HCT116 (cell line): ENCODE measurements at regions not wholly inside any gene's neighbourhood (a gene's known extent, or its start where the extent isn't known, plus 50 kb on each side); places are given as distances from the start of the nearest gene placed in this dataset.

Experiments used
- ATAC-seq: fragments of 200-7000 bp; cut with Tn5 transposase; 2 replicates; pipeline ENCODE4 v1.9.1; 2020; ENCODE audit warnings: mild to moderate bottlenecking, moderate library complexity
- BruUV-seq: library from RNA; stranded (reverse); fragments of 400-500 nt; replicated peaks from 2 replicates; lab custom pipeline; 2021; lab: Mats Ljungman, UMichigan
- CTCF ChIA-PET: fragments of 300-600 bp; sonication (Branson Sonifier 250); formaldehyde crosslinking; loops from one replicate; lab custom pipeline; 2021; ENCODE audit warnings: antibody characterized with exemption; lab: Charles Lee
- POLR2A ChIA-PET: fragments of 300-600, 350-600 bp; sonication (Branson Sonifier 250); formaldehyde crosslinking; loops from one replicate; lab custom pipeline; 2021; ENCODE audit warnings: antibody characterized with exemption; lab: Charles Lee
- RAD21 ChIA-PET, 2 experiments: fragments of 300-600 bp; sonication (Branson Sonifier 250); formaldehyde crosslinking; loops; one replicate each; lab custom pipeline; 2023; ENCODE audit warnings: low total read pairs in 2 of 2; ENCODE audit not compliant: uncharacterized antibody in 2 of 2, unreplicated experiment in 2 of 2, low non-redundant PET in 1 of 2; lab: Charles Lee
- DNase-seq: peaks from one replicate; pipeline ENCODE4 v3.0.0-alpha.2; 2010; ENCODE audit warnings: low read depth, low spot score
- H2AFZ ChIP-seq: fragments of 200-600 bp; shearing (Covaris generic), sonication (generic); 2 replicates; pipeline ENCODE4 v1.6.1; 2017; ENCODE audit warnings: low read depth, mixed run types, mixed read lengths, antibody characterized with exemption, low read length; ENCODE audit not compliant: poor library complexity, severe bottlenecking
- H3K27ac ChIP-seq: 2 replicates; pipeline ENCODE4 v1.5.1; 2012; ENCODE audit warnings: low read depth, low read length
- H3K27me3 ChIP-seq: fragments of 200-600 bp; sonication (generic); 2 replicates; pipeline ENCODE4 v1.6.1; 2016; ENCODE audit warnings: mixed run types, low read length, mixed read lengths; ENCODE audit not compliant: insufficient read depth
- H3K36me3 ChIP-seq, 2 experiments: fragments of 200-500 bp in 1 of 2; fragments of 200-600 bp in 1 of 2; sonication (Bioruptor generic) in 1 of 2; sonication (generic) in 1 of 2; 2 replicates each; pipeline versions ENCODE4 v1.5.1 to v1.6.1; 2014 to 2016; ENCODE audit warnings: low read length in 2 of 2, inconsistent platforms in 1 of 2, mixed read lengths in 1 of 2, mixed run types in 1 of 2; ENCODE audit not compliant: insufficient read depth in 2 of 2, control insufficient read depth in 1 of 2
- H3K4me1 ChIP-seq, 2 experiments: fragments of 200-600 bp in 1 of 2; sonication (generic) in 1 of 2; 2 replicates each; pipeline versions ENCODE4 v1.5.1 to v1.6.1; 2012 to 2017; ENCODE audit warnings: low read length in 2 of 2, inconsistent platforms in 1 of 2, mild to moderate bottlenecking in 1 of 2, mixed read lengths in 1 of 2, mixed run types in 1 of 2, moderate library complexity in 1 of 2; ENCODE audit not compliant: insufficient read depth in 2 of 2, control insufficient read depth in 1 of 2
- H3K4me2 ChIP-seq: fragments of 200-600 bp; sonication (generic); 2 replicates; pipeline ENCODE4 v1.6.1; 2017; ENCODE audit warnings: mixed run types, low read length, mixed read lengths
- H3K4me3 ChIP-seq, 2 experiments: fragments of 200-600 bp in 1 of 2; sonication (generic) in 1 of 2; replicated peaks in 1 of 2; 2 replicates each; pipeline ENCODE4 v1.5.1; 2011 to 2016; ENCODE audit warnings: low read length in 2 of 2, control low read depth in 1 of 2, low read depth in 1 of 2, mild to moderate bottlenecking in 1 of 2, mixed read lengths in 1 of 2, mixed run types in 1 of 2
- H3K79me2 ChIP-seq: fragments of 200-600 bp; sonication (generic); 2 replicates; pipeline ENCODE4 v1.6.1; 2017; ENCODE audit warnings: mild to moderate bottlenecking, mixed run types, low read length, moderate library complexity, mixed read lengths; ENCODE audit not compliant: insufficient read depth
- H3K9ac ChIP-seq: fragments of 200-600 bp; sonication (generic); 2 replicates; pipeline ENCODE4 v1.6.1; 2016; ENCODE audit warnings: low read length, mixed read lengths
- H3K9me2 ChIP-seq: fragments of 200-600 bp; sonication (generic), shearing (Covaris generic); 2 replicates; pipeline ENCODE4 v1.6.1; 2017; ENCODE audit warnings: mixed run types, mild to moderate bottlenecking, moderate library complexity; ENCODE audit not compliant: insufficient read depth
- H3K9me3 ChIP-seq, 2 experiments: fragments of 200-500 bp in 1 of 2; fragments of 200-600 bp in 1 of 2; sonication (Bioruptor generic) in 1 of 2; sonication (generic) in 1 of 2; 2 replicates each; pipeline ENCODE4 v1.6.1; 2014 to 2017; ENCODE audit warnings: low read length in 2 of 2, mixed read lengths in 2 of 2, inconsistent platforms in 1 of 2, low read depth in 1 of 2, mild to moderate bottlenecking in 1 of 2, mixed run types in 1 of 2, moderate library complexity in 1 of 2; ENCODE audit not compliant: control insufficient read depth in 1 of 2, insufficient read depth in 1 of 2
- H4K20me1 ChIP-seq: fragments of 200-600 bp; sonication (generic), shearing (Covaris generic); 2 replicates; pipeline ENCODE4 v1.6.1; 2017; ENCODE audit warnings: mixed run types, mild to moderate bottlenecking, moderate library complexity; ENCODE audit not compliant: insufficient read depth
- ATF3 ChIP-seq: IDR thresholded peaks from 2 replicates; pipeline ENCODE4 v1.6.1; 2012
- CBX3 ChIP-seq: IDR thresholded peaks from 2 replicates; pipeline ENCODE4 v1.6.1; 2012; ENCODE audit warnings: low read depth
- EGR1 ChIP-seq: IDR thresholded peaks from 2 replicates; pipeline ENCODE4 v1.6.1; 2012; ENCODE audit warnings: low read depth
- EZH2phosphoT487 ChIP-seq: fragments of 200-600 bp; IDR thresholded peaks from 2 replicates; pipeline ENCODE4 v1.6.1; 2018; ENCODE audit warnings: antibody characterized with exemption, borderline replicate concordance
- FOSL1 ChIP-seq: IDR thresholded peaks from 2 replicates; pipeline ENCODE4 v1.6.1; 2012; ENCODE audit warnings: low read depth
- POLR2A ChIP-seq: IDR thresholded peaks from 2 replicates; pipeline ENCODE4 v1.7.0; 2011; ENCODE audit warnings: borderline replicate concordance; ENCODE audit not compliant: insufficient read depth, insufficient read length; ENCODE audit errors: extremely low read depth
- RAD21 ChIP-seq: IDR thresholded peaks from 2 replicates; pipeline ENCODE4 v1.6.1; 2012; ENCODE audit warnings: low read depth, mild to moderate bottlenecking
- SIN3A ChIP-seq: IDR thresholded peaks from 2 replicates; pipeline ENCODE4 v1.6.1; 2012; ENCODE audit warnings: low read depth
- SRF ChIP-seq: IDR thresholded peaks from 2 replicates; pipeline ENCODE4 v1.6.1; 2012; ENCODE audit warnings: low read depth
- ZFX ChIP-seq: fragments of 450-650 bp; IDR thresholded peaks from 2 replicates; pipeline ENCODE4 v1.6.1; 2017
- intact Hi-C: fragments of 100-400 bp; cut with micrococcal nuclease; formaldehyde crosslinking; loops from 2 replicates; pipeline ENCODE4 v1.10.0; 2022
- TF ChIP-seq, protein P1 (sequence below): IDR thresholded peaks from 2 replicates; pipeline ENCODE4 v1.6.1; 2012; ENCODE audit warnings: low read depth

- no peak for ATAC-seq
Observed at GRCh38 chr3:174769171-174769570, 90.0 kb upstream of the NAALADL2 start.

More at GRCh38 chr3:174769171-174769570, 90.0 kb upstream of the NAALADL2 start:
- RAD21 ChIA-PET = no interaction called here
- CTCF ChIA-PET = no interaction called here
- no peak for DNase-seq
- no peak for TF ChIP-seq POLR2A
- TF ChIP-seq SIN3A = no peak
- no peak for TF ChIP-seq SRF
- no peak for TF ChIP-seq EZH2phosphoT487
- TF ChIP-seq ATF3 = no peak
- TF ChIP-seq, protein P1, sequence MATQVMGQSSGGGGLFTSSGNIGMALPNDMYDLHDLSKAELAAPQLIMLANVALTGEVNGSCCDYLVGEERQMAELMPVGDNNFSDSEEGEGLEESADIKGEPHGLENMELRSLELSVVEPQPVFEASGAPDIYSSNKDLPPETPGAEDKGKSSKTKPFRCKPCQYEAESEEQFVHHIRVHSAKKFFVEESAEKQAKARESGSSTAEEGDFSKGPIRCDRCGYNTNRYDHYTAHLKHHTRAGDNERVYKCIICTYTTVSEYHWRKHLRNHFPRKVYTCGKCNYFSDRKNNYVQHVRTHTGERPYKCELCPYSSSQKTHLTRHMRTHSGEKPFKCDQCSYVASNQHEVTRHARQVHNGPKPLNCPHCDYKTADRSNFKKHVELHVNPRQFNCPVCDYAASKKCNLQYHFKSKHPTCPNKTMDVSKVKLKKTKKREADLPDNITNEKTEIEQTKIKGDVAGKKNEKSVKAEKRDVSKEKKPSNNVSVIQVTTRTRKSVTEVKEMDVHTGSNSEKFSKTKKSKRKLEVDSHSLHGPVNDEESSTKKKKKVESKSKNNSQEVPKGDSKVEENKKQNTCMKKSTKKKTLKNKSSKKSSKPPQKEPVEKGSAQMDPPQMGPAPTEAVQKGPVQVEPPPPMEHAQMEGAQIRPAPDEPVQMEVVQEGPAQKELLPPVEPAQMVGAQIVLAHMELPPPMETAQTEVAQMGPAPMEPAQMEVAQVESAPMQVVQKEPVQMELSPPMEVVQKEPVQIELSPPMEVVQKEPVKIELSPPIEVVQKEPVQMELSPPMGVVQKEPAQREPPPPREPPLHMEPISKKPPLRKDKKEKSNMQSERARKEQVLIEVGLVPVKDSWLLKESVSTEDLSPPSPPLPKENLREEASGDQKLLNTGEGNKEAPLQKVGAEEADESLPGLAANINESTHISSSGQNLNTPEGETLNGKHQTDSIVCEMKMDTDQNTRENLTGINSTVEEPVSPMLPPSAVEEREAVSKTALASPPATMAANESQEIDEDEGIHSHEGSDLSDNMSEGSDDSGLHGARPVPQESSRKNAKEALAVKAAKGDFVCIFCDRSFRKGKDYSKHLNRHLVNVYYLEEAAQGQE = no peak
- TF ChIP-seq FOSL1 = no peak
- no peak for TF ChIP-seq ZFX
- TF ChIP-seq RAD21 = no peak
- no peak for TF ChIP-seq EGR1
- no peak for TF ChIP-seq CBX3
- no peak overlapping the region for H3K9ac ChIP-seq
- intact Hi-C loops = no loop called here
- H3K9me2 ChIP-seq = no peaks in the 10 kb centered on the region
- no peaks in the 10 kb centered on the region for H3K36me3 ChIP-seq
- H2AFZ ChIP-seq = no peak overlapping the region
- no peaks in the 10 kb centered on the region for H3K27me3 ChIP-seq
- H3K4me3 ChIP-seq = no peak overlapping the region
- no peak overlapping the region for H3K27ac ChIP-seq
- no peaks in the 10 kb centered on the region for H3K79me2 ChIP-seq
- POLR2A ChIA-PET = no interaction called here
- no peak overlapping the region for H3K4me2 ChIP-seq
- H3K9me3 ChIP-seq = no peaks in the 10 kb centered on the region
- H3K4me1 ChIP-seq = peaks cover 0 to 4% of the 10 kb centered on the region in 2 experiments; a peak in 2 of 4 replicates
- BruUV-seq = no TSS peak
- no peaks in the 10 kb centered on the region for H4K20me1 ChIP-seq
